Brain microvascular endothelial cell (primary cell): ENCODE measurements at regions not wholly inside any gene's neighbourhood (a gene's known extent, or its start where the extent isn't known, plus 50 kb on each side); places are given as distances from the start of the nearest gene placed in this dataset.

Experiments
- DNase-seq: peaks from one replicate; pipeline ENCODE4 v3.0.0-alpha.2; 2020
- H3K27ac ChIP-seq: fragments of 250-450 bp; sonication (Bioruptor Pico); 2 replicates; pipeline ENCODE4 v1.5.1; 2020; ENCODE audit warnings: mild to moderate bottlenecking, moderate library complexity
- H3K27me3 ChIP-seq: fragments of 250-450 bp; sonication (Bioruptor Pico); replicated peaks from 2 replicates; pipeline ENCODE4 v1.5.1; 2020; ENCODE audit warnings: mild to moderate bottlenecking
- H3K36me3 ChIP-seq: fragments of 250-450 bp; sonication (Bioruptor Pico); replicated peaks from 2 replicates; pipeline ENCODE4 v1.5.1; 2020; ENCODE audit warnings: mild to moderate bottlenecking
- H3K4me3 ChIP-seq: 2 replicates; pipeline ENCODE4 v1.5.1; 2011; ENCODE audit warnings: low read depth, mild to moderate bottlenecking, control low read depth, low read length, moderate library complexity
- CTCF ChIP-seq: IDR thresholded peaks from 2 replicates; pipeline ENCODE4 v1.5.1; 2011; ENCODE audit warnings: low read depth, mild to moderate bottlenecking, moderate library complexity, low read length, control low read depth, inconsistent platforms; ENCODE audit errors: missing control alignments
- in situ Hi-C: cut with HindIII; loops from 2 replicates; pipeline ENCODE4 v1.10.0; 2017; ENCODE audit warnings: low sequenced_read_pairs, low pct_ligation_motif_present

GRCh38 chr13:75927183-75927669, 291.1 kb downstream of the LMO7 start:
- Histone ChIP-seq H3K4me3 (no peak overlapping the region), H3K27ac (no peak overlapping the region), H3K27me3 (no peaks in the 10 kb centered on the region), H3K36me3 (no peaks in the 10 kb centered on the region)
- DNase-seq, result no peak
- no peak for TF ChIP-seq CTCF
- in situ Hi-C loops, result no loop called here

- no peak for TF ChIP-seq CTCF
- H3K4me3 ChIP-seq, result no peak overlapping the region
- no peaks in the 10 kb centered on the region for H3K27me3 ChIP-seq
- in situ Hi-C loops, result no loop called here
- DNase-seq, result no peak
- H3K36me3 ChIP-seq, result no peaks in the 10 kb centered on the region
- H3K27ac ChIP-seq, result no peak overlapping the region
Measured at GRCh38 chr13:75920536-75920935, 284.4 kb downstream of the LMO7 start.

GRCh38 chr13:75919660-75920199, 283.6 kb downstream of the LMO7 start:
- DNase-seq, result no peak
- no peak overlapping the region for H3K4me3 ChIP-seq
- no peak overlapping the region for H3K27ac ChIP-seq
- TF ChIP-seq CTCF, result no peak
- no peaks in the 10 kb centered on the region for H3K36me3 ChIP-seq
- in situ Hi-C loops, result no loop called here
- no peaks in the 10 kb centered on the region for H3K27me3 ChIP-seq

- no peaks in the 10 kb centered on the region for H3K27me3 ChIP-seq
- no peaks in the 10 kb centered on the region for H3K36me3 ChIP-seq
- no peak for DNase-seq
- no peak for TF ChIP-seq CTCF
- no peak overlapping the region for H3K4me3 ChIP-seq
- H3K27ac ChIP-seq, result no peak overlapping the region
- in situ Hi-C loops, result no loop called here
Measured at GRCh38 chr13:75915066-75915465, 278.9 kb downstream of the LMO7 start.

GRCh38 chr13:75913925-75914324, 277.8 kb downstream of the LMO7 start:
- TF ChIP-seq CTCF, result no peak
- Histone ChIP-seq H3K27me3 (no peaks in the 10 kb centered on the region), H3K4me3 (no peak overlapping the region), H3K27ac (no peak overlapping the region), H3K36me3 (no peaks in the 10 kb centered on the region)
- no peak for DNase-seq
- in situ Hi-C loops, result no loop called here

GRCh38 chr13:75910591-75910990, 274.5 kb downstream of the LMO7 start:
- no peak for DNase-seq
- H3K36me3 ChIP-seq, result no peaks in the 10 kb centered on the region

More at GRCh38 chr13:75910591-75910990, 274.5 kb downstream of the LMO7 start:
- Histone ChIP-seq H3K27ac (no peak overlapping the region), H3K27me3 (no peaks in the 10 kb centered on the region), H3K4me3 (no peak overlapping the region)
- in situ Hi-C loops, result no loop called here
- no peak for TF ChIP-seq CTCF
